MM.1S (cell line): ENCODE measurements at regions not wholly inside any gene's neighbourhood (a gene's known extent, or its start where the extent isn't known, plus 50 kb on each side); places are given as distances from the start of the nearest gene placed in this dataset.

Experiments used
- EZH2 ChIP-seq: fragments of 300-600 bp; sonication (generic); optimal IDR thresholded peaks from 2 replicates; pipeline ENCODE3; 2017; ENCODE audit warnings: low read depth, mild to moderate bottlenecking, antibody characterized with exemption, low read length, mixed read lengths
- EZH2phosphoT487 ChIP-seq: fragments of 300-600 bp; sonication (generic); IDR thresholded peaks from 2 replicates; pipeline ENCODE4 v1.6.1; 2018; ENCODE audit warnings: antibody characterized with exemption, low read length
- TF ChIP-seq, protein P1 (sequence below): fragments of 300-600 bp; sonication (generic); IDR thresholded peaks from 2 replicates; pipeline ENCODE4 v1.5.1; 2016; ENCODE audit warnings: antibody characterized with exemption, low read length, mixed read lengths

DNA sequence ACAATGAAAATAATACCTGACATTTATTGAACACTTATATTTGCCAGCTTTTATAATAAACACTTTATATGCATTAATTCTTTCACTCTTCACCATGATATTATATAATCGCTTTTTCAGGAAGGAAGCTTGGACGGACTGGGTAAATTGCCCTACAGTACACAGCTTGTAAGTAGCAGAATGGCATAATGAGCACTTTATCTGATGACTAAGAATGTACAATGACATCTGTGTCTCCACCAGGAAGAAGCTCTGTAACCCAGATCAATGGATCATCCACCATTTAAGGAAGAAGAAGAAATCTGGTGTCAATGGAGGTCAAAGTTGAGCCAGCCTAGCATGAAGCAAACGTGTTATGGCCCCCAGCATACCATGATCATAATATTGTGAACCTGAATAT lies 444.0 kb upstream of the SPHKAP start:
- TF ChIP-seq, protein P1, sequence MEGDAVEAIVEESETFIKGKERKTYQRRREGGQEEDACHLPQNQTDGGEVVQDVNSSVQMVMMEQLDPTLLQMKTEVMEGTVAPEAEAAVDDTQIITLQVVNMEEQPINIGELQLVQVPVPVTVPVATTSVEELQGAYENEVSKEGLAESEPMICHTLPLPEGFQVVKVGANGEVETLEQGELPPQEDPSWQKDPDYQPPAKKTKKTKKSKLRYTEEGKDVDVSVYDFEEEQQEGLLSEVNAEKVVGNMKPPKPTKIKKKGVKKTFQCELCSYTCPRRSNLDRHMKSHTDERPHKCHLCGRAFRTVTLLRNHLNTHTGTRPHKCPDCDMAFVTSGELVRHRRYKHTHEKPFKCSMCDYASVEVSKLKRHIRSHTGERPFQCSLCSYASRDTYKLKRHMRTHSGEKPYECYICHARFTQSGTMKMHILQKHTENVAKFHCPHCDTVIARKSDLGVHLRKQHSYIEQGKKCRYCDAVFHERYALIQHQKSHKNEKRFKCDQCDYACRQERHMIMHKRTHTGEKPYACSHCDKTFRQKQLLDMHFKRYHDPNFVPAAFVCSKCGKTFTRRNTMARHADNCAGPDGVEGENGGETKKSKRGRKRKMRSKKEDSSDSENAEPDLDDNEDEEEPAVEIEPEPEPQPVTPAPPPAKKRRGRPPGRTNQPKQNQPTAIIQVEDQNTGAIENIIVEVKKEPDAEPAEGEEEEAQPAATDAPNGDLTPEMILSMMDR = no peak
- TF ChIP-seq EZH2 (no peak), EZH2phosphoT487 (no peak)
